OCI-LY3 (cell line): ENCODE measurements at regions not wholly inside any gene's neighbourhood (a gene's known extent, or its start where the extent isn't known, plus 50 kb on each side); places are given as distances from the start of the nearest gene placed in this dataset.

Experiments
- CTCF ChIP-seq: fragments of 200-600, 300-600 bp; sonication (generic); IDR thresholded peaks from 2 replicates; pipeline ENCODE4 v1.5.1; 2014; ENCODE audit warnings: antibody characterized with exemption, low read length, low read depth
- EZH2phosphoT487 ChIP-seq: fragments of 200-600 bp; shearing (Covaris generic); IDR thresholded peaks from 2 replicates; pipeline ENCODE4 v1.6.1; 2018; ENCODE audit warnings: antibody characterized with exemption, mixed run types, low read depth

DNA sequence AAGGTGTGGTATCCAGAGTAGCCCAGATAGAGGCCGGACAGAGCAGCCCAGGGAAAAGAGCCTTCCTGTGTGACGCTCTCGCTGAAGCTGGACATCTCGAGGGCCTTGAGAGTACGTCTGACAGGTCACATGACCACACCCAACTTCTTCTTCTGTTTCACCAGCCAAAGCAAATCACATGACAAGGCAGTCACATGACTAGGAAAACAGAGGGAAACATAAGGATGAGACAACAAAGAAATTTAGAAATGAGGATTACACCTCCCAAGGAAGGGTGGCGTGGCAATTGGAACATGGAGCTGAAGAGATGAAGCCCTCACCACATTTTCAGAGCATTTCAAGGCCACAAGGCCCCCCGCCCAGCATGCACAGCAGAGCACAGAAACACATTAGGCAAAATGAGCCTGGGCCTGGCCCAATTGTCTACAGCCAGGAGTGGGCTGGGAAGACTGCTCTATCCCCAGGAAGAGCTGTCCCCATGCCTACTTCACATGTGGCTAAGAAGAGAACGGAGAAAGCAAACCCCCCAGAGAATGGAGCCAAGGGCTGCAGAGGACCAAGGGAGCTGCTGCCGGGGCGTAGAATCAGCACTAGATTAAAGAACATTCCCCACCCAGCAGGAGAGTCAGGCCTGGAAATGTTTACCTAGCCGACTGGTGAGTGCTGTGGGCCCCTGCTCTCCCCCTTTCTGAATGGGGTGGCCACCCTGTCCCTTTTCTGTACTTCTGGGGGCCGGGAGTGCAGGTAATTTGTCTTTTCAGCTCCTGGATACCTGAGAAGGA lies 305.1 kb downstream of the NPHP4 start:
- TF ChIP-seq CTCF (no peak), EZH2phosphoT487 (no peak)
